ENCODE measurements at regions not wholly inside any gene's neighbourhood (a gene's known extent, or its start where the extent isn't known, plus 50 kb on each side); places are given as distances from the start of the nearest gene placed in this dataset.

DNA sequence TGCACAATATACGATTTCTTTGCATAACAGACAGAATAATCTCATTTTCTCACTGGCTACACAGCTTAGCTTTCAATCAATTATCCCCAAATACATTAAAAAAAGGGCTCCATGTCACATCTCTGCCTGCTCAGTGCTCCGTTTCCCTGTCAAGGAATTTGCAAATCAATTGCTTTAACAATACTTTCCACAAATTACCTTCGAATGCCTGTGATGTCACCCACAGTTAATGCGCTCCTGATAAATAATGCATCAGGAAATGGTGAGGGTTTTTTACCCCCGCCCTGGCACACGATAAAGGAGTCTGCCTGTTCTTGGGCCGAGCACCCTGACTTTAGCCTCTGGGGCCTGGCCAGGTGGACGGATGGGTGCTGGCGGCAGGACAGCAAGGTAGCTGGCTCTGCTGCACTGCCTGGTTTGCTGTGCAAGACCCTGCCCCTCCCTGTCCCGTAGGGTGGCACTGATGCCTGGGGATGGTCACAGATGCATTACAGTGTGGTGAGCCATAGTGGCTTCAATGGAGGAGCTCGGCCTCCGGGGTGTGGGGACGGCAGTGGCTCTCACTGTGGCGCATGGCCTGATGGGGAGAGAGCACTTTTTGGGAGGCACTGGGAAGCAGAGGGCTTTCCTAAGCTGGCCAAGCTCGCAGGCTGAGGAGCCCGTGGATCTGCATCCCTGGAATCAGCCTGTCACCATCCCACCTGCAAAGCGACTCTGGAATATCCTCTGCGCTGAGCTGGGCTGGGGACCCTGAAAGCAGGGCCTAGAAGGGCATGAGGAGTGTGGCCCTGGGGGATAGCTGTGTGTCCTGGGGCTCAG is 88.3 kb upstream of the HS6ST1 start:
- no peak for DNase-seq (ENCODE audit: low read depth)
- no peak overlapping the region for H3K4me3 ChIP-seq (replicated peaks; ENCODE audit: low read depth, low read length)
- TF ChIP-seq, protein P1, sequence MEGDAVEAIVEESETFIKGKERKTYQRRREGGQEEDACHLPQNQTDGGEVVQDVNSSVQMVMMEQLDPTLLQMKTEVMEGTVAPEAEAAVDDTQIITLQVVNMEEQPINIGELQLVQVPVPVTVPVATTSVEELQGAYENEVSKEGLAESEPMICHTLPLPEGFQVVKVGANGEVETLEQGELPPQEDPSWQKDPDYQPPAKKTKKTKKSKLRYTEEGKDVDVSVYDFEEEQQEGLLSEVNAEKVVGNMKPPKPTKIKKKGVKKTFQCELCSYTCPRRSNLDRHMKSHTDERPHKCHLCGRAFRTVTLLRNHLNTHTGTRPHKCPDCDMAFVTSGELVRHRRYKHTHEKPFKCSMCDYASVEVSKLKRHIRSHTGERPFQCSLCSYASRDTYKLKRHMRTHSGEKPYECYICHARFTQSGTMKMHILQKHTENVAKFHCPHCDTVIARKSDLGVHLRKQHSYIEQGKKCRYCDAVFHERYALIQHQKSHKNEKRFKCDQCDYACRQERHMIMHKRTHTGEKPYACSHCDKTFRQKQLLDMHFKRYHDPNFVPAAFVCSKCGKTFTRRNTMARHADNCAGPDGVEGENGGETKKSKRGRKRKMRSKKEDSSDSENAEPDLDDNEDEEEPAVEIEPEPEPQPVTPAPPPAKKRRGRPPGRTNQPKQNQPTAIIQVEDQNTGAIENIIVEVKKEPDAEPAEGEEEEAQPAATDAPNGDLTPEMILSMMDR (IDR thresholded peaks at IDR 0.05; ENCODE audit: low read length, missing control alignments) = no peak

DNA sequence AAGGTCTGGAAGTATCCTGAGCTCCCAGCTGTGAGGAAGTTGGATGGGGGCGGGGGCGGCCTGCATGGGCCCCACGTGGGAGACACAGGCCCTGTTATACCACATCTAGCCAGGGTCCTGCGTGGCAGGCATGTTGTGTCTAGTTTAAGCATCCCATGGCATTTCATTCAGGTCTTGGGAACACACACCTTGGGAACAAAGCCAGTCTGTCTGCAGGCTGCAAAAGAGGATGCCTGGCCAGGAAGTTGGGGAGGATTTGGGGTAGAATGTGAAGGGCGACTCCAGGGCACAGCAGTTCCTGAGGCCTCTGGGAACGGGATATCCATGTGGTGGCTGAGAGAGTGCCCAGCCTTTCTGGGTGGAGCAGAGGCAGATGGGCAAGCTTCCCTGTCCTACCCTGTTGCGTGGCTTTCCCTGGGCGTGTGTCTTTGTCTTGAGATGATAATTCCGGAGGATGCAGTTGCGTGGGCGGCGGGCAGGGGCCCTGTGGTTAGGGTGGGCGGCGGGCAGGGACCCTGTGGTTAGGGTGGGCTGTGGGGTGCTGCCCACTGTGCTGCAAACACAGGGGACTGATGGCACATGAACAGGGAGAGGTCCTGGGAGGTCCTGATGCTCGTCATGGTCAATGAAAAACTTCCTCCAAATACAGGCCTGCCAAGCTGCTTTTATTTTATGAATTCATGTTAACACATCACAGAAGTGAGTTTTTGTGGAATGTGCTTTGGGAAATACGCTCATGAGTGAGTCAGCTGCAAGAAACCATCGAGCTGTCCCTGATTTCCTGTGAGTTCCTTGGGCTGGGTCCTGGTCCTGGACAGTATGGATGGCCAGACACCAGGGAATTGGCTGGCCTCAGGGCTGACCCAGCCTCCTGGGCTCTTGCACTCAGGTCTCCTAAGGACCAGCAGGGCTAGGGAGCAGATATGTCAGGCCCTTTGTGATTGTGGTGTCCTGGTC is 90.0 kb upstream of the HS6ST1 start:
- TF ChIP-seq, protein P1 (IDR thresholded peaks at IDR 0.05; ENCODE audit: low read length, missing control alignments) = no peak
- DNase-seq (ENCODE audit: low read depth) = peak; percentile 82
- H3K4me3 ChIP-seq (replicated peaks; ENCODE audit: low read depth, low read length) = no peak overlapping the region

DNA sequence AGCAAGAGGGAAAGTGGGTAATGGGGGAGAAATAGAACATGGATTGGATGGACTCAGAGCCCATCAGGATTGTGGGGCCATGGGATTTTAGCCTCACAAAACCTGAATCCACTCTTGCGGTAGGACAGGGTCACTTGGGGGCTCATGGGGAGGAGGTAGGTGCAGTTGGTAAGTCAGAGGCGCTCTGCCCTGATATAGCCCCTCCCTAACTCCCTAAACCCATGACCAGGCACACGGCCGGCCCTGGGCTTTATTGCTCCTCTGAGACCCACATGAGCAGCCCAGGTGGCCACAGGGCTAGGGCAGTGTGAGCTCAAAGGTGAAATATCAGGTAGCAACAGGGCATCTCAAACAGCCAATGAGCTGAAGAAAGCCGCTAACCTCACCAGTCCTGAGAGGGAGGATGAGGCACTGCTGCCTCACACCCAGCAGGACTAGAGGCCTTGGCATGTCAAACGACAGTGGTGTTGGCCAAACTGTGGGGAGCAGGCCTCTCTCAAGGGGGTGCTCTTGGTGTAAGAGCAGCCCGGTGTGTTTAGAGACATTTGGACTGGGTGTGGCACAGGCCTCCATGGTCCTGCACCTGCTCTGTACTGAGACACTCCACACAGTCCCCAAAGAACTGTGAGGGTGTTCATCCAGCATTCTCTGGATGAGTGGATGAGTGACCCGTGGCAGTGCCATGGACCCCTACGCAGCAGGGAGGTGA is 90.8 kb upstream of the HS6ST1 start:
- DNase-seq (ENCODE audit: low read depth) = no peak
- TF ChIP-seq, protein P1 (IDR thresholded peaks at IDR 0.05; ENCODE audit: low read length, missing control alignments) = no peak
- no peak overlapping the region for H3K4me3 ChIP-seq (replicated peaks; ENCODE audit: low read depth, low read length)

DNA sequence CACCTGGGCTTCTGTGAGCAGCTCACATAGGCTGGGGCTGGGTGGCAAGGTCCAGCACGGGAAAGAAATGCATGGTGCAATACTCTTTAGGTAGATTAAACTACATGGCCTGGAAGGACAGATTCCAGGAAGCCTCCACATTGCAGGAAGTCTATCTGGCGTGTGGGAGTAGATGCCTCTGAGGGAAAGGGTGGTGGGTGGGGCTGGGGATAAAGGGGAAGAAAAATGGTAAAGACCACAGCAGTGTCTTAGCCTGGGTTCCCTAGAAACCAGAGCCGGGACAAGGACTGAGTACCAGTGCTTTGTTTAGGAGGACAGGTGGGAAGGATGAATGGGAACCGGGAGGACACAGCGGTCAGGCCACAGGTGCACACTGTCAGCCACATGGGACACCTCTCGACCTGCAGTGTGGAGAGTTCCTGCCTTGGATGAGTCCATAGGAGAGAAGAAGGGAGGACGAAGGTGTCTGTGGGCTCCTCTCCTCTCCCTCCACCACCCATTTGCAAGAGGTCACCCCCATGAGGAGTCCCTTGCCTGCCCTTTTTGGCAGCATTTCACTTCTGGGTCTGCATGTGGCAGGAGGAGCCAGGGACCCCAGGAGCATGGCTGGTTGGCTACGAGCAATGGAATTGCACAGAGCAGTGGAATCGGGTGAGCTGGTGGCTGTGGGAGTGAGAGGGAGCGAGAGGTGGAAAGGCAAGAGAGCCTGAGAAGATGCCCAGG is 91.5 kb upstream of the HS6ST1 start:
- no peak for DNase-seq (ENCODE audit: low read depth)
- no peak overlapping the region for H3K4me3 ChIP-seq (replicated peaks; ENCODE audit: low read depth, low read length)
- TF ChIP-seq, protein P1 (IDR thresholded peaks at IDR 0.05; ENCODE audit: low read length, missing control alignments) = no peak

DNA sequence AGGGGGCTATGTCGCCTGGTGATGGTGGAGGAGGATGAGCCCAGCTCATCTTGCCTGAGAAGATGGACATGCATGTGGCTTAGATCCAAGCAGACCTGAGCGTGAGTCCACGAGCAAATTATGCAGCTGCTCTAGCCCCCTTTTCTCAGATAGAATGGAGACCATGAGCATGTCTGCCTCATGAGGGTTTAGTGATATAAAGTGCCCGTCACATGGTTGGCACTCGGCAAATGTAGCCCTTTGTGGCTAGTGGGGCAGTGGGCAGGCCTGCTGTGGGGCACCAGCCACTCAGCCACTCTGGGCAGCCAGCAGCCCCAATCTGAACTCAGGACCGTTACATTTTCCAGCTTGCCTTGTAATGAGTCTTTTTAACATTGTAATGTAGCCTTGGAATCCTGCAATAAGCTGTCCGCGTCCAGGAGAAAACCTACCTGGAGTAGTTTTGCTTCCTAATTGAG is 92.1 kb upstream of the HS6ST1 start:
- TF ChIP-seq, protein P1 (IDR thresholded peaks at IDR 0.05; ENCODE audit: low read length, missing control alignments) = no peak
- no peak for DNase-seq (ENCODE audit: low read depth)
- H3K4me3 ChIP-seq (replicated peaks; ENCODE audit: low read depth, low read length) = no peak overlapping the region

DNA sequence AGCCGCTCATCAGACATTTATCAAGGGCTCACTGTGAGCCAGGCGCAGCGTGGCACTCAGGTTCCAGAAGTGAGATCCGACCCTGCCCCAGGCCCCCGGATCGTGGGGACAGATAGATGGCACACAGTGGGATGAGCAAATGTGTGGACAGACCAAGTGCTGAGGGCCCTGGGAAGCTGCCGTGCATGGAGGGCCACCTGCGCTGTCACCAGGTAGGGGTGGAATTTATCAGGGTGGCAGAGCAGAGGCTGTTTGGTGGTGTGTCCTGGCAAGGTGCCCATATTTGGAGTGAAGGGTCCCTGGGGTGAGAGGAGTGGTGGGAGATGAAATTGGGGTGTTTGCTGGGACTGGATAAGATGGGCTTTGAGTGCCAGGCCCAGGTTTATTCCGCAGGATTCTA is 92.8 kb upstream of the HS6ST1 start:
- no peak overlapping the region for H3K4me3 ChIP-seq (replicated peaks; ENCODE audit: low read depth, low read length)
- TF ChIP-seq, protein P1 (IDR thresholded peaks at IDR 0.05; ENCODE audit: low read length, missing control alignments) = no peak
- no peak for DNase-seq (ENCODE audit: low read depth)
